PC-3 (cell line): ENCODE measurements at regions not wholly inside any gene's neighbourhood (a gene's known extent, or its start where the extent isn't known, plus 50 kb on each side); places are given as distances from the start of the nearest gene placed in this dataset.

Source experiments
- ATAC-seq: fragments of 200-7000 bp; cut with Tn5 transposase; 2 replicates; pipeline ENCODE4 v1.9.1; 2020; ENCODE audit warnings: mild to moderate bottlenecking, moderate library complexity
- BruUV-seq: library from RNA; stranded (reverse); fragments of 400-500 nt; replicated peaks from 2 replicates; lab custom pipeline; 2021; lab: Mats Ljungman, UMichigan
- CTCF ChIA-PET: fragments of 300-600 bp; sonication (Branson Sonifier 250); formaldehyde crosslinking; loops from one replicate; lab custom pipeline; 2022; ENCODE audit warnings: antibody characterized with exemption; lab: Charles Lee
- POLR2A ChIA-PET: fragments of 300-600 bp; sonication (Branson Sonifier 250); formaldehyde crosslinking; loops from one replicate; lab custom pipeline; 2022; ENCODE audit warnings: antibody characterized with exemption; ENCODE audit not compliant: unreplicated experiment; lab: Charles Lee
- DNase-seq: peaks from one replicate; pipeline ENCODE4 v3.0.0-alpha.2; 2015
- H2AFZ ChIP-seq: fragments of 300-600 bp; sonication (generic); 2 replicates; pipeline ENCODE4 v1.6.0; 2016; ENCODE audit warnings: antibody characterized with exemption, low read length
- H3F3A ChIP-seq: fragments of 300-600 bp; sonication (generic); one replicate; pipeline ENCODE4 v1.6.0; 2017; ENCODE audit warnings: antibody characterized with exemption, low read length, control low read depth, mild to moderate bottlenecking; ENCODE audit not compliant: unreplicated experiment
- H3K27ac ChIP-seq: fragments of 300-600 bp; sonication (generic); 2 replicates; pipeline ENCODE4 v1.5.1; 2016; ENCODE audit warnings: mild to moderate bottlenecking, low read length
- H3K27me3 ChIP-seq: fragments of 300-600 bp; sonication (generic); 2 replicates; pipeline ENCODE4 v1.6.1; 2016; ENCODE audit warnings: low read length, mixed read lengths
- H3K36me3 ChIP-seq: fragments of 300-600 bp; sonication (generic); 2 replicates; pipeline ENCODE4 v1.6.1; 2016; ENCODE audit warnings: low read depth, mixed run types, low read length, mixed read lengths
- H3K4me1 ChIP-seq: fragments of 300-600 bp; sonication (generic); 2 replicates; pipeline ENCODE4 v1.5.1; 2016; ENCODE audit warnings: low read length; ENCODE audit not compliant: insufficient read depth
- H3K4me2 ChIP-seq: fragments of 300-600 bp; sonication (generic); 2 replicates; pipeline ENCODE4 v1.6.0; 2016; ENCODE audit warnings: low read length
- H3K4me3 ChIP-seq: fragments of 300-600 bp; sonication (generic); 2 replicates; pipeline ENCODE4 v1.5.1; 2016; ENCODE audit warnings: mild to moderate bottlenecking, low read length, mixed read lengths
- H3K79me2 ChIP-seq: fragments of 300-600 bp; sonication (generic); 2 replicates; pipeline ENCODE4 v1.6.1; 2017; ENCODE audit warnings: low read length, mixed read lengths
- H3K9ac ChIP-seq: fragments of 300-600 bp; sonication (generic); 2 replicates; pipeline ENCODE4 v1.6.0; 2016; ENCODE audit warnings: mild to moderate bottlenecking, low read length
- H3K9me2 ChIP-seq: fragments of 300-600 bp; sonication (generic); replicated peaks from 2 replicates; pipeline ENCODE4 v1.6.1; 2016; ENCODE audit warnings: mixed run types, low read length, mixed read lengths
- H3K9me3 ChIP-seq: fragments of 300-600 bp; sonication (generic); 2 replicates; pipeline ENCODE4 v1.6.1; 2016; ENCODE audit warnings: low read length, mixed read lengths
- H4K20me1 ChIP-seq: fragments of 300-600 bp; sonication (generic); 2 replicates; pipeline ENCODE4 v1.6.1; 2016; ENCODE audit warnings: low read length, mixed read lengths
- CTCF ChIP-seq: fragments of 300-600 bp; sonication (generic); conservative IDR thresholded peaks from 2 replicates; pipeline ENCODE4 v1.5.1; 2017; ENCODE audit warnings: antibody characterized with exemption, low read depth, mild to moderate bottlenecking, low read length
- EZH2 ChIP-seq: fragments of 300-600 bp; sonication (generic); IDR thresholded peaks from one replicate; pipeline ENCODE4 v1.6.1; 2017; ENCODE audit warnings: antibody characterized with exemption, mild to moderate bottlenecking, low read length; ENCODE audit not compliant: unreplicated experiment
- EZH2phosphoT487 ChIP-seq: fragments of 300-600 bp; sonication (generic); IDR thresholded peaks from 2 replicates; pipeline ENCODE4 v1.6.1; 2018; ENCODE audit warnings: mild to moderate bottlenecking, antibody characterized with exemption, low read length, borderline replicate concordance
- intact Hi-C: fragments of 100-400 bp; cut with micrococcal nuclease; formaldehyde crosslinking; loops from 2 replicates; pipeline ENCODE4 v1.9.0; 2023

- Histone ChIP-seq H3K27ac (no peak overlapping the region), H3K4me3 (no peak overlapping the region), H3K9me3 (no peaks in the 10 kb centered on the region), H4K20me1 (no peaks in the 10 kb centered on the region), H3K9ac (no peak overlapping the region), H3K4me2 (no peak overlapping the region), H3K9me2 (no peaks in the 10 kb centered on the region), H3K4me1 (peaks cover 7% of the 10 kb centered on the region), H3K79me2 (no peaks in the 10 kb centered on the region), H3K36me3 (no peaks in the 10 kb centered on the region), H2AFZ (no peak overlapping the region; the same call in 1 of the 2 replicates), H3F3A (no peaks in the 10 kb centered on the region), H3K27me3 (no peaks in the 10 kb centered on the region)
- no TSS peak for BruUV-seq
- ChIA-PET POLR2A (no interaction called here), CTCF (no interaction called here)
- peak; percentile 12 for DNase-seq
- intact Hi-C loops, result no loop called here
- ATAC-seq, result no peak; the same call in 1 of the 2 replicates
- no peak for TF ChIP-seq EZH2
- TF ChIP-seq EZH2phosphoT487, result no peak
- no peak for TF ChIP-seq CTCF
These were observed 118.4 kb downstream of the ASB9 start for GRCh38 chrX:15151267-15152186.

- H3K36me3 ChIP-seq, result no peaks in the 10 kb centered on the region
- no peaks in the 10 kb centered on the region for H3K9me3 ChIP-seq
- no peaks in the 10 kb centered on the region for H3K9me2 ChIP-seq
- H3K79me2 ChIP-seq, result no peaks in the 10 kb centered on the region
- no peak overlapping the region for H3K9ac ChIP-seq
- H3K27ac ChIP-seq, result no peak overlapping the region
- ATAC-seq (no peak), DNase-seq (no peak)
- no peaks in the 10 kb centered on the region for H3F3A ChIP-seq
- no peak for TF ChIP-seq EZH2
- TF ChIP-seq CTCF, result no peak
- no peak for TF ChIP-seq EZH2phosphoT487
- peaks cover 7% of the 10 kb centered on the region for H3K4me1 ChIP-seq
- no peak overlapping the region for H3K4me3 ChIP-seq
- H4K20me1 ChIP-seq, result no peaks in the 10 kb centered on the region
- BruUV-seq, result no TSS peak
- ChIA-PET CTCF (no interaction called here), POLR2A (no interaction called here)
- H3K27me3 ChIP-seq, result no peaks in the 10 kb centered on the region
- intact Hi-C loops, result no loop called here
- H3K4me2 ChIP-seq, result no peak overlapping the region
- H2AFZ ChIP-seq, result no peak overlapping the region
These were observed 119.3 kb downstream of the ASB9 start for GRCh38 chrX:15150586-15150985.

- POLR2A ChIA-PET, result no interaction called here
- no peak overlapping the region for H3K27ac ChIP-seq
- peaks cover 2% of the 10 kb centered on the region for H3K4me1 ChIP-seq
- TF ChIP-seq CTCF (peak; percentile 71), EZH2 (no peak), EZH2phosphoT487 (no peak)
- H3K4me3 ChIP-seq, result no peak overlapping the region
- no peak overlapping the region for H3K4me2 ChIP-seq
- CTCF ChIA-PET, result interaction anchor here (0.6 kb wide), 1 partner anchor 344 kb away, joined by 4 read pairs; no protein-coding TSS in a partner anchor
- H3K27me3 ChIP-seq, result no peaks in the 10 kb centered on the region
- no peak overlapping the region for H3K9ac ChIP-seq
- BruUV-seq, result no TSS peak
- no peaks in the 10 kb centered on the region for H3K36me3 ChIP-seq
- DNase-seq, result peak; percentile 58
- peak; percentile 75 for ATAC-seq
- no peaks in the 10 kb centered on the region for H3F3A ChIP-seq
- H3K79me2 ChIP-seq, result no peaks in the 10 kb centered on the region
- no peaks in the 10 kb centered on the region for H3K9me2 ChIP-seq
- no peaks in the 10 kb centered on the region for H4K20me1 ChIP-seq
- no peaks in the 10 kb centered on the region for H3K9me3 ChIP-seq
- H2AFZ ChIP-seq, result no peak overlapping the region
- intact Hi-C loops, result no loop called here
These were observed 123.4 kb downstream of the ASB9 start for GRCh38 chrX:15146515-15146914.
